D721Med (cell line): ENCODE measurements at regions not wholly inside any gene's neighbourhood (a gene's known extent, or its start where the extent isn't known, plus 50 kb on each side); places are given as distances from the start of the nearest gene placed in this dataset.
"Not testable (repeated sequence)": the region's sequence is repeated elsewhere in the genome, so short reads cannot be mapped to it uniquely, and the experiment has no call there.

ENCODE experiments used
- DNase-seq: peaks from one replicate; pipeline ENCODE4 v3.0.0; 2011; ENCODE audit warnings: low spot score; ENCODE audit not compliant: insufficient read length
- FAIRE-seq: peaks from 2 replicates; lab custom pipeline; 2011; peaks lifted over from hg19 to GRCh38; lab: Jason Lieb, UNC
- CTCF ChIP-seq: IDR thresholded peaks from 2 replicates; pipeline ENCODE4 v1.5.1; 2012; ENCODE audit warnings: mild to moderate bottlenecking, control low read depth; ENCODE audit not compliant: insufficient read depth; ENCODE audit errors: missing control alignments

- TF ChIP-seq CTCF: peak; percentile 65
- FAIRE-seq: peak; percentile 69
- DNase-seq: no peak
Observed at GRCh38 chr15:92797168-92798052, 102.7 kb upstream of the CHD2 start.

GRCh38 chr15:92800013-92800412 is 100.1 kb upstream of the CHD2 start:
- no peak for FAIRE-seq
- TF ChIP-seq CTCF: no peak
- no peak for DNase-seq

- not testable (repeated sequence) for FAIRE-seq, DNase-seq
Observed at GRCh38 chr15:92800416-92801055, 99.6 kb upstream of the CHD2 start.

GRCh38 chr15:92801056-92801773 is 98.9 kb upstream of the CHD2 start:
- FAIRE-seq, DNase-seq: not testable (repeated sequence)

- DNase-seq: no peak
- no peak for FAIRE-seq
Observed at GRCh38 chr15:92801774-92802464, 98.2 kb upstream of the CHD2 start.

GRCh38 chr15:92803536-92803851 is 96.6 kb upstream of the CHD2 start:
- no peak for FAIRE-seq
- DNase-seq: no peak
- TF ChIP-seq CTCF: no peak

More at GRCh38 chr15:92801774-92802464, 98.2 kb upstream of the CHD2 start:
- no peak for TF ChIP-seq CTCF

- DNase-seq: no peak
- no peak for FAIRE-seq
- TF ChIP-seq CTCF: no peak
Observed at GRCh38 chr15:92803852-92804609, 96.1 kb upstream of the CHD2 start.

GRCh38 chr15:92804610-92804936 is 95.6 kb upstream of the CHD2 start:
- DNase-seq, FAIRE-seq: not testable (repeated sequence)
